ENCODE measurements at regions not wholly inside any gene's neighbourhood (a gene's known extent, or its start where the extent isn't known, plus 50 kb on each side); places are given as distances from the start of the nearest gene placed in this dataset.
A peak's percentile ranks its signal among the peaks of the same experiment; 100 is the strongest.

DNA sequence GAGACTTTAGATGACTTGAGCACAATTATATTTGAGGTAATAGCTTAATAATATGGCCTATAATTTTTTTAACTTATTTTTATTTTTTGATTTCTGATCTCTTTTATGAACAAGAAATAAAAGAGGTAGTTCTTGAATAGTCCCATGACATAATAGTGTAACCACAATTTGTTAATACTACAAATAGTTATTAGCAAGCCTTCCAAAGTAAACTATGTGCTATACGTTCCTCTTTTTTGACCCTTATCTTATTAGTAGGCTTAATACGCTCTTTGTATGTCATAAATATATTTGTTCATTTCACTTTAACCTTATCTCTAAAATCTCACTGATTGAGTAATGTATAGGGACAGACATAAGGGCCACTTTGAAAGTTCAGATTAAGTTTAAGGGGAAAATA, 78.7 kb upstream of the NR4A3 start:
- no peak overlapping the region for H3K4me3 ChIP-seq (replicated peaks in 1 of 2; ENCODE audit: low read depth in 2 of 2, low read length in 2 of 2)
- DNase-seq (ENCODE audit: low read depth in 2 of 2), result no peak
- TF ChIP-seq, protein P1, sequence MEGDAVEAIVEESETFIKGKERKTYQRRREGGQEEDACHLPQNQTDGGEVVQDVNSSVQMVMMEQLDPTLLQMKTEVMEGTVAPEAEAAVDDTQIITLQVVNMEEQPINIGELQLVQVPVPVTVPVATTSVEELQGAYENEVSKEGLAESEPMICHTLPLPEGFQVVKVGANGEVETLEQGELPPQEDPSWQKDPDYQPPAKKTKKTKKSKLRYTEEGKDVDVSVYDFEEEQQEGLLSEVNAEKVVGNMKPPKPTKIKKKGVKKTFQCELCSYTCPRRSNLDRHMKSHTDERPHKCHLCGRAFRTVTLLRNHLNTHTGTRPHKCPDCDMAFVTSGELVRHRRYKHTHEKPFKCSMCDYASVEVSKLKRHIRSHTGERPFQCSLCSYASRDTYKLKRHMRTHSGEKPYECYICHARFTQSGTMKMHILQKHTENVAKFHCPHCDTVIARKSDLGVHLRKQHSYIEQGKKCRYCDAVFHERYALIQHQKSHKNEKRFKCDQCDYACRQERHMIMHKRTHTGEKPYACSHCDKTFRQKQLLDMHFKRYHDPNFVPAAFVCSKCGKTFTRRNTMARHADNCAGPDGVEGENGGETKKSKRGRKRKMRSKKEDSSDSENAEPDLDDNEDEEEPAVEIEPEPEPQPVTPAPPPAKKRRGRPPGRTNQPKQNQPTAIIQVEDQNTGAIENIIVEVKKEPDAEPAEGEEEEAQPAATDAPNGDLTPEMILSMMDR (IDR thresholded peaks at IDR 0.05; ENCODE audit: low read depth, low read length), result no peak

DNA sequence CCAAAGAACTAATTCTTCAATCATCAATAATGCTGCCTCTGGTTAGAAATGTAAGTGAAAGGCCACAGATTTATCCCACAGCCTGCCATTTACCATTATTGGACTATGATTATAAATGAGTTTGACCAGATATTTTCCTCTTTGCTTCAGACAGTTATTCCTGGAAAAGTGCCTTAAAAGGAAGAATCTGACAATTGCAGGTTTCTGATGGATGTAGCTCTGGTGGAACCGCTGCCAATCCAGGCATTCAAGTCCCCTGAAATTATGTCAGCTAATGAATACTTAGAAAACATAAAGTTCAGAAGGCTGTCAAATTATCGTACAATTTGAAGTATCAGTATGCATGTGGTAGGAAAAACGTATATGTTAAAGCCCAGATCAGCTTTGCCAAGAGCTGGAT, 78.2 kb upstream of the NR4A3 start:
- H3K4me3 ChIP-seq (replicated peaks in 1 of 2; ENCODE audit: low read depth in 2 of 2, low read length in 2 of 2), result no peak overlapping the region
- TF ChIP-seq, protein P1 (IDR thresholded peaks at IDR 0.05; ENCODE audit: low read depth, low read length), result no peak
- no peak for DNase-seq (ENCODE audit: low read depth in 2 of 2)

DNA sequence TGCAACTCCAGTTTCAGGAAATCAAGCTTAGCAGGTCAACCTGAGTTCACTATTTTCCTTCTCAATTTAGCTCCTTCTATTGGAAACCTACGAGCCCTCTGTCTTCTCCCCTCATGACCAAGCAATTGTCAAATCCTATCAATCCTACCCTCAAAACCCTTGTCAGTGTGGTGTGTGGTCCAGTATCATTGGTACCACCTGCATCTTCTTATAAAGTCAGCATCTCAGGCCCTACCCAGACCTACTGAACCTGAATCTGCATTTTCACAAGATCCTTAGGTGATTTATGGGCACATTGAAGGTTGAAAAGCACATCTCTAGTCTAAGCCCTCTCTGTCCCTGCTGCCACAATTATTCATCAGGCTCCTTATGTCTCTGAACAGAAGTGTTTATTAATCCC, 77.6 kb upstream of the NR4A3 start:
- no peak overlapping the region for H3K4me3 ChIP-seq (replicated peaks in 1 of 2; ENCODE audit: low read depth in 2 of 2, low read length in 2 of 2)
- TF ChIP-seq, protein P1 (IDR thresholded peaks at IDR 0.05; ENCODE audit: low read depth, low read length), result no peak
- DNase-seq (ENCODE audit: low read depth in 2 of 2), result no peak

DNA sequence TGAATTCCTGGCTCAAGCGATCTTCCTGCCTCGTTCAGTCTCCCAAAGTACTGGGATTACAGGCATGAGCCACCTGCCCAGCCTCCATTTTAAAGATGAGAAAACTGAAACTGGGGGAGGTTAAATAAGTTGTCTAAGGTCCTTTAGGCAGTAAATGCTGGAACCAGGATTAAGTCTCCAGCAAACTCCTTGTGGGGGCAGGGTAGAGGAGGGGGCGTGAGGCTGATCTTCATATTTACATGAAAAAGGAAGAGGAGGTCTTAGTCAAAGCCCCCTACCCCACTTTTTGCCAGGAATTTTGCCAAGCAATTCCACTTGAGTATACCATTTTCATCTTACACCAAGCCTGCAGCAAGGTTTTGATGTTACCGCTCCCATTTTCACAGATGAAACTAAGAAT, 76.6 kb upstream of the NR4A3 start:
- no peak for DNase-seq (ENCODE audit: low read depth in 2 of 2)
- TF ChIP-seq, protein P1 (IDR thresholded peaks at IDR 0.05; ENCODE audit: low read depth, low read length), result no peak
- no peak overlapping the region for H3K4me3 ChIP-seq (replicated peaks in 1 of 2; ENCODE audit: low read depth in 2 of 2, low read length in 2 of 2)

DNA sequence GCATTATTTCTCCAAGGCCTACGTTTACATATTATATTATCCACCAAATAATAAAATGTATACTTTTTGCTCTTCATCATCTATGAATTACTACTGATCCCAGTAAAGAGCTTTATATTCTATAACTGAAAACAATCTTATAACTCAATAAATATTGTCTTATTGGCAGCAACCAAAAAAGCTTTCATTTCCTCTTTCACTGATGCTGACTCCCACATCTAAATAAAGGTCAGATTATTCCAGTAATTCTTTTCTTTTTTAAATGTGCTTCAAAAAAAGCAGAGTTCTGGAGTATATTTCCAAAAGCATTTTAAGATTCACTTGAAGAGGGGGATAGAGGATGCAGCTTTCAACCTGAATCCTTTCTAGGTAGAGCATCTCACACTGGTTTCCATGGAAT, 75.3 kb upstream of the NR4A3 start:
- TF ChIP-seq, protein P1 (IDR thresholded peaks at IDR 0.05; ENCODE audit: low read depth, low read length), result no peak
- no peak for DNase-seq (ENCODE audit: low read depth in 2 of 2)
- H3K4me3 ChIP-seq (replicated peaks in 1 of 2; ENCODE audit: low read depth in 2 of 2, low read length in 2 of 2), result no peak overlapping the region

DNA sequence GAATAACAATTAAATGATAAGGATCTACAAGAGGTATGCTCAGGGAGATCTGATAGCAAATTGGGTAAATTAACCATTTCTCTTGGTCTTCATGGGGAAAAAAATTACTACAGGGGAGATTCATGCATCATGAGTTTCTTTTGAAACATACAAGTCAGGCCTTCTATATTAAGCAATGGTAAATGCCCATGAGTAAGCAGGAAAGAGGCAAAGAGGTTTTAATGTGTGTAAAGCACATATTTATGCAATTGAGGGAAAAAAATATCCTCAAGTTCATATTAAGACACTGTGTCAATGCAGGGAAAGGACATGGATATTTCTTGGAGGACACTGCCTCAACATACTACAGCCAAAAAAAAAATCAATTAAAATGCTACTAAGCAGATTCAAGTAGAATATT, 73.4 kb upstream of the NR4A3 start:
- DNase-seq (ENCODE audit: low read depth in 2 of 2), result peak in 1 of 2 donors; percentile 55
- H3K4me3 ChIP-seq (replicated peaks in 1 of 2; ENCODE audit: low read depth in 2 of 2, low read length in 2 of 2), result no peak overlapping the region
- TF ChIP-seq, protein P1 (IDR thresholded peaks at IDR 0.05; ENCODE audit: low read depth, low read length), result no peak

DNA sequence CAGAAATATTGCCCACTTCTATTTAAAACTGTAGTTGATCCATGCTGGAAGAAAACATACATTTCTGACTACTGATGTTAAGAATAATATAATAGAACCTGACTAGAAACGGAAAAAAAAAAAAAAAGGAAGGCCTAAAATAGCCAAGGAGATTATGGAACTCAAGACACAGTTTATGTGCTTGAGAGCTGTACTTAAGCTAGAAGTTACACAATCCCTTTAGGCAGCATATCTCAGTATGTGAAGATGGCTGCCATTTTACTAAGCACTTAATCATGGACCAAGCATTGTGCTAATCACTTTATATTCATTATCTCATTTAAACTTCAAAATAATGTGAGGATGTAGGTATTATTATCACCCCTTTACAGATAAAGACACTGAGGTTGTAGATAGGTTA, 73.0 kb upstream of the NR4A3 start:
- DNase-seq (ENCODE audit: low read depth in 2 of 2), result peak in 1 of 2 donors; percentile 12
- H3K4me3 ChIP-seq (replicated peaks in 1 of 2; ENCODE audit: low read depth in 2 of 2, low read length in 2 of 2), result no peak overlapping the region
- TF ChIP-seq, protein P1 (IDR thresholded peaks at IDR 0.05; ENCODE audit: low read depth, low read length), result no peak
